ENCODE measurements at regions not wholly inside any gene's neighbourhood (a gene's known extent, or its start where the extent isn't known, plus 50 kb on each side); places are given as distances from the start of the nearest gene placed in this dataset.
"Not testable (repeated sequence)": the region's sequence is repeated elsewhere in the genome, so short reads cannot be mapped to it uniquely, and the experiment has no call there.

GRCh38 chr3:159266779-159267178 is 464.9 kb downstream of the MFSD1 start:
- DNase-seq (ENCODE audit: low spot score) = no peak

GRCh38 chr3:159271799-159272512 is 470.1 kb downstream of the MFSD1 start:
- no peak for DNase-seq (ENCODE audit: low spot score)

- no peak for DNase-seq (ENCODE audit: low spot score)
Measured at GRCh38 chr3:159273070-159273469, 471.2 kb downstream of the MFSD1 start.

- DNase-seq (ENCODE audit: low spot score) = peak; percentile 48
Measured at GRCh38 chr3:159273608-159274007, 471.8 kb downstream of the MFSD1 start.

GRCh38 chr3:159275741-159276140 is 473.9 kb downstream of the MFSD1 start:
- DNase-seq (ENCODE audit: low spot score) = no peak

GRCh38 chr3:159277814-159278213 is 476.0 kb downstream of the MFSD1 start:
- DNase-seq (ENCODE audit: low spot score) = no peak

GRCh38 chr3:159280386-159281191 is 478.7 kb downstream of the MFSD1 start:
- no peak for DNase-seq (ENCODE audit: low spot score)

- no peak for DNase-seq (ENCODE audit: low spot score)
Measured at GRCh38 chr3:159293493-159293892, 491.6 kb downstream of the MFSD1 start.

GRCh38 chr3:159301961-159302360 is 500.1 kb downstream of the MFSD1 start:
- no peak for DNase-seq (ENCODE audit: low spot score)

GRCh38 chr3:159305017-159305416 is 503.2 kb downstream of the MFSD1 start:
- DNase-seq (ENCODE audit: low spot score) = no peak

- DNase-seq (ENCODE audit: low spot score) = not testable (repeated sequence)
Measured at GRCh38 chr3:159316706-159317105, 514.9 kb downstream of the MFSD1 start.

GRCh38 chr3:159319156-159319555 is 517.3 kb downstream of the MFSD1 start:
- no peak for DNase-seq (ENCODE audit: low spot score)

GRCh38 chr3:159322322-159322939 is 520.6 kb downstream of the MFSD1 start:
- DNase-seq (ENCODE audit: low spot score) = no peak

GRCh38 chr3:159323848-159324247 is 522.0 kb downstream of the MFSD1 start:
- DNase-seq (ENCODE audit: low spot score) = no peak

- DNase-seq (ENCODE audit: low spot score) = no peak
Measured at GRCh38 chr3:159326998-159327397, 525.1 kb downstream of the MFSD1 start.

GRCh38 chr3:159332535-159333099 is 530.8 kb downstream of the MFSD1 start:
- DNase-seq (ENCODE audit: low spot score) = no peak

- DNase-seq (ENCODE audit: low spot score) = no peak
Measured at GRCh38 chr3:159339131-159339530, 537.3 kb downstream of the MFSD1 start.

- DNase-seq (ENCODE audit: low spot score) = no peak
Measured at GRCh38 chr3:159340877-159341500, 539.1 kb downstream of the MFSD1 start.

GRCh38 chr3:159346271-159346903 is 544.5 kb downstream of the MFSD1 start:
- no peak for DNase-seq (ENCODE audit: low spot score)

- DNase-seq (ENCODE audit: low spot score) = no peak
Measured at GRCh38 chr3:159348431-159348830, 546.6 kb downstream of the MFSD1 start.

GRCh38 chr3:159356606-159357005 is 554.8 kb downstream of the MFSD1 start:
- DNase-seq (ENCODE audit: low spot score) = no peak

Data from mucosa of gallbladder (tissue), 1 donor.